ENCODE measurements at regions not wholly inside any gene's neighbourhood (a gene's known extent, or its start where the extent isn't known, plus 50 kb on each side); places are given as distances from the start of the nearest gene placed in this dataset.

DNA sequence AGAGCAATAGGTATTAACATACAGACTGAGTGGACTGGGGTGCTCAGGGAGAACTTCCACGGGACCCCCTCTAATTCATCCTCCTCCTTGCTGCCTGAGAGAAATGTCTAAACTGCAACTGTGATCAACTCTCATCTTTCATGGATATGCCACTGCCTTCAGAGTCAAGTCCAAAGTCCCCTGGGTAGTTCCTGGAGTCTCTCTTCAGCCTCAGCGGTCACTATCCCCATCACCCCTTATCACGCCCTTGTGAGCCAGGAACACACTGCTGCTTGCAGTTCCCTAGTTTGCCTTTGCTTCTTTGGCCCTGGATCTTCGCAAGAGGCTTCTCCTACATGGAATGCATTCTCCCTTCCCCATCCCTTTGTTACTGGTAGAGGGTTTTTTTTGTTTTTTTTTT, 58.7 kb upstream of the AUTS2 start:
- no TSS peak for BruUV-seq (replicated peaks)
- Histone ChIP-seq H3K9me3 (ENCODE audit: control insufficient read depth, insufficient read depth, low read length) (peaks cover 16% of the 10 kb centered on the region), H3K4me3 (ENCODE audit: insufficient read depth, low read depth, low read length) (no peak overlapping the region), H3K18ac (ENCODE audit: low read depth, low read length) (no peak overlapping the region), H3K56ac (ENCODE audit: extremely low read depth, insufficient read depth, low read length) (no peak overlapping the region), H3K9me1 (ENCODE audit: insufficient read depth, low read length) (no peaks in the 10 kb centered on the region), H4K20me1 (ENCODE audit: insufficient read depth, low read length) (no peaks in the 10 kb centered on the region), H2AK9ac (replicated peaks; ENCODE audit: low read depth, low read length, poor library complexity) (no peak overlapping the region), H2AFZ (replicated peaks; ENCODE audit: low read length, poor library complexity) (no peak overlapping the region), H3K79me1 (ENCODE audit: low read depth in 1 of 2, low read length in 2 of 2) (no peaks in the 10 kb centered on the region), H2AK5ac (ENCODE audit: low read depth, low read length) (no peak overlapping the region), H3K23ac (ENCODE audit: low read depth, low read length) (no peak overlapping the region), H3K4me1 (ENCODE audit: control insufficient read depth, insufficient read depth, low read length) (no peaks in the 10 kb centered on the region), H3K36me3 (ENCODE audit: control insufficient read depth, insufficient read depth, low read length) (no peaks in the 10 kb centered on the region), H2BK20ac (ENCODE audit: low read depth, low read length) (no peak overlapping the region), H3K9ac (ENCODE audit: low read depth, low read length) (no peak overlapping the region), H4K91ac (ENCODE audit: insufficient read depth, low read depth, low read length) (no peak overlapping the region), H4K8ac (ENCODE audit: low read depth in 2 of 2, low read length in 2 of 2) (no peak overlapping the region), H2BK120ac (ENCODE audit: low read depth, low read length) (no peak overlapping the region), H3K27me3 (ENCODE audit: control insufficient read depth, insufficient read depth, low read length) (no peaks in the 10 kb centered on the region), H2BK15ac (ENCODE audit: low read depth, low read length) (no peak overlapping the region), H3K14ac (replicated peaks; ENCODE audit: low read depth, low read length) (no peak overlapping the region), H4K5ac (ENCODE audit: low read depth, low read length) (no peak overlapping the region), H3K27ac (ENCODE audit: insufficient read depth, low read length) (no peak overlapping the region), H3K4ac (ENCODE audit: low read depth, low read length) (no peak overlapping the region), H3K4me2 (ENCODE audit: low read depth, low read length) (no peak overlapping the region), H2BK5ac (ENCODE audit: low read depth, low read length, poor library complexity, severe bottlenecking) (no peak overlapping the region)
- POLR2A ChIA-PET (ENCODE audit: unreplicated experiment): no interaction called here
- ATAC-seq (ENCODE audit: low read depth) (no peak), DNase-seq (no peak)
- 86% methylated on average over 1 of the region's 4 CpGs; no CpG with 5 or more reads in 1 of the 2 experiments for WGBS, 2 experiments (ENCODE audit: extremely low coverage in 2 of 2, insufficient read length in 1 of 2)
- CTCF ChIA-PET: no interaction called here
- intact Hi-C loops (cut with micrococcal nuclease) (no loop called here), in situ Hi-C loops (cut with MboI; ENCODE audit: low sequenced_read_pairs) (no loop called here), dilution Hi-C loops (cut with HindIII; ENCODE audit: low sequenced_read_pairs, unreplicated experiment) (no loop called here)
- TF ChIP-seq MAZ (IDR thresholded peaks at IDR 0.05; ENCODE audit: borderline replicate concordance, low read depth, low read length) (no peak), CEBPB (IDR thresholded peaks at IDR 0.05; ENCODE audit: low read depth, low read length) (no peak), BHLHE40 (IDR thresholded peaks at IDR 0.05; ENCODE audit: low read depth, low read length) (no peak), MAFK (IDR thresholded peaks at IDR 0.05; ENCODE audit: low read depth, low read length) (no peak), RFX5 (IDR thresholded peaks at IDR 0.05; ENCODE audit: low read depth, low read length) (no peak), RAD21 (IDR thresholded peaks at IDR 0.05; ENCODE audit: low read length) (no peak), POLR2A (IDR thresholded peaks at IDR 0.05; ENCODE audit: low read depth, low read length) (no peak), MXI1 (IDR thresholded peaks at IDR 0.05; ENCODE audit: borderline replicate concordance, low read depth, low read length) (no peak), FOS (IDR thresholded peaks at IDR 0.05; ENCODE audit: low read depth, low read length) (no peak), RCOR1 (IDR thresholded peaks at IDR 0.05; ENCODE audit: insufficient replicate concordance, low read length) (no peak), NFE2L2 (IDR thresholded peaks at IDR 0.05; ENCODE audit: low read depth, low read length) (no peak), CHD1 (IDR thresholded peaks at IDR 0.05; ENCODE audit: low read depth, low read length) (no peak), SMC3 (IDR thresholded peaks at IDR 0.05; ENCODE audit: low read depth, low read length) (no peak)
- TF ChIP-seq, protein P1, sequence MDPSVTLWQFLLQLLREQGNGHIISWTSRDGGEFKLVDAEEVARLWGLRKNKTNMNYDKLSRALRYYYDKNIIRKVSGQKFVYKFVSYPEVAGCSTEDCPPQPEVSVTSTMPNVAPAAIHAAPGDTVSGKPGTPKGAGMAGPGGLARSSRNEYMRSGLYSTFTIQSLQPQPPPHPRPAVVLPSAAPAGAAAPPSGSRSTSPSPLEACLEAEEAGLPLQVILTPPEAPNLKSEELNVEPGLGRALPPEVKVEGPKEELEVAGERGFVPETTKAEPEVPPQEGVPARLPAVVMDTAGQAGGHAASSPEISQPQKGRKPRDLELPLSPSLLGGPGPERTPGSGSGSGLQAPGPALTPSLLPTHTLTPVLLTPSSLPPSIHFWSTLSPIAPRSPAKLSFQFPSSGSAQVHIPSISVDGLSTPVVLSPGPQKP (IDR thresholded peaks at IDR 0.05; ENCODE audit: borderline replicate concordance, low read depth, low read length): no peak
- TF ChIP-seq, protein P2, sequence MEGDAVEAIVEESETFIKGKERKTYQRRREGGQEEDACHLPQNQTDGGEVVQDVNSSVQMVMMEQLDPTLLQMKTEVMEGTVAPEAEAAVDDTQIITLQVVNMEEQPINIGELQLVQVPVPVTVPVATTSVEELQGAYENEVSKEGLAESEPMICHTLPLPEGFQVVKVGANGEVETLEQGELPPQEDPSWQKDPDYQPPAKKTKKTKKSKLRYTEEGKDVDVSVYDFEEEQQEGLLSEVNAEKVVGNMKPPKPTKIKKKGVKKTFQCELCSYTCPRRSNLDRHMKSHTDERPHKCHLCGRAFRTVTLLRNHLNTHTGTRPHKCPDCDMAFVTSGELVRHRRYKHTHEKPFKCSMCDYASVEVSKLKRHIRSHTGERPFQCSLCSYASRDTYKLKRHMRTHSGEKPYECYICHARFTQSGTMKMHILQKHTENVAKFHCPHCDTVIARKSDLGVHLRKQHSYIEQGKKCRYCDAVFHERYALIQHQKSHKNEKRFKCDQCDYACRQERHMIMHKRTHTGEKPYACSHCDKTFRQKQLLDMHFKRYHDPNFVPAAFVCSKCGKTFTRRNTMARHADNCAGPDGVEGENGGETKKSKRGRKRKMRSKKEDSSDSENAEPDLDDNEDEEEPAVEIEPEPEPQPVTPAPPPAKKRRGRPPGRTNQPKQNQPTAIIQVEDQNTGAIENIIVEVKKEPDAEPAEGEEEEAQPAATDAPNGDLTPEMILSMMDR (conservative IDR thresholded peaks at IDR 0.05; ENCODE audit: low read depth, low read length): no peak
- TF ChIP-seq, protein P3, sequence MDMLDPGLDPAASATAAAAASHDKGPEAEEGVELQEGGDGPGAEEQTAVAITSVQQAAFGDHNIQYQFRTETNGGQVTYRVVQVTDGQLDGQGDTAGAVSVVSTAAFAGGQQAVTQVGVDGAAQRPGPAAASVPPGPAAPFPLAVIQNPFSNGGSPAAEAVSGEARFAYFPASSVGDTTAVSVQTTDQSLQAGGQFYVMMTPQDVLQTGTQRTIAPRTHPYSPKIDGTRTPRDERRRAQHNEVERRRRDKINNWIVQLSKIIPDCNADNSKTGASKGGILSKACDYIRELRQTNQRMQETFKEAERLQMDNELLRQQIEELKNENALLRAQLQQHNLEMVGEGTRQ (IDR thresholded peaks at IDR 0.05; ENCODE audit: low read depth, low read length): no peak

All from IMR-90 (cell line).